ENCODE measurements at regions not wholly inside any gene's neighbourhood (a gene's known extent, or its start where the extent isn't known, plus 50 kb on each side); places are given as distances from the start of the nearest gene placed in this dataset.

GRCh38 chr3:150075417-150075865 lies 104.7 kb upstream of the PFN2 start:
- TF ChIP-seq CTCF (optimal IDR thresholded peaks at IDR 0.05 in 1 of 3, IDR thresholded peaks at IDR 0.05 in 1 of 3, conservative IDR thresholded peaks at IDR 0.05 in 1 of 3; ENCODE audit: extremely low read depth in 1 of 3, insufficient read depth in 2 of 3, low read length in 3 of 3) (no peak), EZH2 (IDR thresholded peaks at IDR 0.05; ENCODE audit: low read length) (no peak)
